Muscle of leg (tissue), 3 donors: ENCODE measurements at regions not wholly inside any gene's neighbourhood (a gene's known extent, or its start where the extent isn't known, plus 50 kb on each side); places are given as distances from the start of the nearest gene placed in this dataset.
A peak's percentile ranks its signal among the peaks of the same experiment; 100 is the strongest.
"Not testable (repeated sequence)": the region's sequence is repeated elsewhere in the genome, so short reads cannot be mapped to it uniquely, and the experiment has no call there.

Experiments
- DNase-seq: peaks from one replicate; pipeline ENCODE4 v3.0.0; 2013
- H3K27ac ChIP-seq: one replicate; pipeline ENCODE4 v1.5.1; 2013; ENCODE audit warnings: mild to moderate bottlenecking, low read length, control low read depth
- H3K27me3 ChIP-seq: one replicate; pipeline ENCODE4 v1.6.1; 2013; ENCODE audit warnings: low read length; ENCODE audit not compliant: control insufficient read depth, insufficient read depth
- H3K36me3 ChIP-seq: one replicate; pipeline ENCODE4 v1.6.1; 2013; ENCODE audit warnings: low read length; ENCODE audit not compliant: control insufficient read depth, insufficient read depth
- H3K4me1 ChIP-seq: one replicate; pipeline ENCODE4 v1.6.1; 2013; ENCODE audit warnings: low read length; ENCODE audit not compliant: control insufficient read depth, insufficient read depth
- H3K4me3 ChIP-seq: one replicate; pipeline ENCODE4 v1.5.1; 2013; ENCODE audit warnings: low read length, control low read depth
- H3K9me3 ChIP-seq: replicated peaks from 2 replicates; pipeline ENCODE4 v1.6.1; 2013; ENCODE audit warnings: low read depth, low read length; ENCODE audit not compliant: control insufficient read depth
- WGBS: methylation state at CpG from one replicate; pipeline ENCODE4 v1.1.5; 2013; ENCODE audit warnings: missing lambda C conversion rate; ENCODE audit not compliant: insufficient coverage; 5-methylcytosine and 5-hydroxymethylcytosine counted together

DNA sequence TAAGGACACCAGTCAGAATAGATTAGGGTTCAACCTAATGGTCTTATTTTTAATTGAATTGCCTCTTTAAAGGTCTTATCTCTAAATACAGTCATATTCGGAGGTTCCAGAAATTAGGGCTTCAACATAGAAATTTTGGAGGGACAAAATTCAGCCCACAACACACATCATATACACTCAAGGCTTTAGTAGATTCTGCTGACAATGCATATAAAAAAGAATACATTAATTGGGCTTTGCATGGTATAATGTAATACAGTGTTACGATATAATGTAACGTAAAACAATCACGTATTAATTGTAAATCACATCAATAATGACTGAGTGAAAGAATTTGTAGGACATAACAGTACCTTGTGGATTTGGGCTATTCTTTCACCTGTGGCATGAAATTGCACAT lies 787.8 kb downstream of the STIM2 start:
- Histone ChIP-seq H3K4me1 (no peaks in the 10 kb centered on the region), H3K9me3 (no peaks in the 10 kb centered on the region), H3K27ac (no peak overlapping the region), H3K27me3 (no peaks in the 10 kb centered on the region), H3K36me3 (no peaks in the 10 kb centered on the region), H3K4me3 (no peak overlapping the region)
- no CpG with 5 or more reads among the region's 4 CpGs for WGBS
- no peak for DNase-seq

DNA sequence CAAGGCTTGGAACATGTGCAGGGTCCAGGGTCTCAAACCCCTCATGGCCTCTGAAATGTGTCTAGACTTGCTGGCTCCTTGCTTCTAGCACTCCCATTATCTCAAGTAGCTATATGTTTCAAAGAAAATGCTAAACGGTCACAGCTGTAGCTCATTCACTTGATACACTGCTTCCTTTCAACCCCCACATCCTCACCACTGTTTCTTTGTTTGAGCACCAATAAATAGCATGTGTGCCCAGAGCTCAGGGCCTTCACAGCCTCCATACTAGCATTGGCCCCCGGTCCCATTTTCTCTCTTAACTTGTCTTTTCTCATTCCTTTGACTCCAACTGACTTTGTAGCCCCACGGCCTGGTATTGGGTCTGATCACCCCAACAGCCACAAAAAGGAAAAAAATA lies 801.8 kb downstream of the STIM2 start:
- Histone ChIP-seq H3K4me3 (no peak overlapping the region), H3K27me3 (no peaks in the 10 kb centered on the region), H3K27ac (no peak overlapping the region), H3K9me3 (no peaks in the 10 kb centered on the region), H3K4me1 (no peaks in the 10 kb centered on the region), H3K36me3 (no peaks in the 10 kb centered on the region)
- no peak for DNase-seq
- 0% methylated on average over 1 of the region's 3 CpGs for WGBS

- Histone ChIP-seq H3K27me3 (no peaks in the 10 kb centered on the region), H3K27ac (no peak overlapping the region), H3K36me3 (no peaks in the 10 kb centered on the region), H3K4me1 (no peaks in the 10 kb centered on the region), H3K9me3 (no peaks in the 10 kb centered on the region), H3K4me3 (no peak overlapping the region)
- DNase-seq, result peak; percentile 13
- no CpG with 5 or more reads among the region's 3 CpGs for WGBS
These were observed 806.3 kb downstream of the STIM2 start for GRCh38 chr4:27666943-27667342.

- no peaks in the 10 kb centered on the region for H3K27me3 ChIP-seq
- H3K27ac ChIP-seq, result no peak overlapping the region
- no peak overlapping the region for H3K4me3 ChIP-seq
- no peaks in the 10 kb centered on the region for H3K4me1 ChIP-seq
- DNase-seq, result no peak
- no peaks in the 10 kb centered on the region for H3K9me3 ChIP-seq
- WGBS, result no CpG with 5 or more reads among the region's 3 CpGs
- H3K36me3 ChIP-seq, result no peaks in the 10 kb centered on the region
These were observed 807.4 kb downstream of the STIM2 start for GRCh38 chr4:27668001-27668400.

GRCh38 chr4:27678027-27678426 lies 817.4 kb downstream of the STIM2 start:
- no peak overlapping the region for H3K4me3 ChIP-seq
- no peak overlapping the region for H3K27ac ChIP-seq
- no CpG with 5 or more reads among the region's 1 CpG for WGBS
- H3K27me3 ChIP-seq, result no peaks in the 10 kb centered on the region
- DNase-seq, result no peak
- H3K9me3 ChIP-seq, result no peaks in the 10 kb centered on the region
- H3K4me1 ChIP-seq, result no peaks in the 10 kb centered on the region
- no peaks in the 10 kb centered on the region for H3K36me3 ChIP-seq

DNA sequence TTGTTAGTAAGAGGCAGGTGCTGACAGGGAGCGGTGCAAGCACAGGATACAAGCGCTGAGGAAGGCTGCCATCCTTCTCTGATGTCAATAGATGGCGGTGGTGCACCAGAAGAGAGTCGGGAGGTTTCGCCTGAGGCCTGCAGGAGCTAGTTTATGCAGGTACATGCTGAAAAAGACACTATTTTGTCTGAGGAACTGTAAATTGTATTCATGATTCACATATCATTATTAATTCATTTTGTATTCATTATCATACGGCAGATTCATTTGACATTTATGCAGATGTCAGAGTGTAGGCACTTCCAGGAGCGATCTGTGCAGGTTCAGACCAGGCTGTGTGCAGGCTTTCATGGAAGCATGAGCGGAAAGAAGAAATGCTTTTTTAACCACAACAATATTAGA lies 824.0 kb downstream of the STIM2 start:
- DNase-seq, result peak; percentile 80
- Histone ChIP-seq H3K36me3 (no peaks in the 10 kb centered on the region), H3K4me1 (no peaks in the 10 kb centered on the region), H3K27me3 (no peaks in the 10 kb centered on the region), H3K27ac (no peak overlapping the region), H3K9me3 (no peaks in the 10 kb centered on the region), H3K4me3 (no peak overlapping the region)
- WGBS, result no CpG with 5 or more reads among the region's 8 CpGs

GRCh38 chr4:27685091-27685490 lies 824.5 kb downstream of the STIM2 start:
- no peaks in the 10 kb centered on the region for H3K9me3 ChIP-seq
- no peak for DNase-seq
- no peaks in the 10 kb centered on the region for H3K36me3 ChIP-seq
- H3K4me1 ChIP-seq, result no peaks in the 10 kb centered on the region
- H3K4me3 ChIP-seq, result no peak overlapping the region
- no peaks in the 10 kb centered on the region for H3K27me3 ChIP-seq
- no peak overlapping the region for H3K27ac ChIP-seq
- no CpG with 5 or more reads among the region's 1 CpG for WGBS

DNA sequence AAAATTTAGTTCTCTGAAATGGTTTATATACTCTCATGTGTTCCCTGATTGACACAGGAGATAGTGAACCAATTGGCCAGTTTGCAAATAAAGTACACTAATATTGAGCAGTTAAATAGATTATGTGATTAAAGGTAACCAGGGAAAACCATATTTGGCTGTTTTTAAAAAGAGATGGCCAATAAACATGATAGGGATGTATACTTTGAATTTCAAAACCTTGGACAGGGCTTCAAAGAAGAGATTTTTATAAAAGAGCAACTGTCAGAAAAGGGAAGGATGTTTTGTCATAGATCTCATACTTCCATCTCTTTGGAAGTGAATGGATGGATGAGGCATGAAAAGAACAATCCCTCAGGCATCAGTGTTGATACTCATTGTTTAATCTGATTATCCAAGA lies 825.3 kb downstream of the STIM2 start:
- no peak overlapping the region for H3K27ac ChIP-seq
- no peak for DNase-seq

GRCh38 chr4:27692158-27692557 lies 831.5 kb downstream of the STIM2 start:
- 27% methylated on average over 3 of the region's 6 CpGs for WGBS
- Histone ChIP-seq H3K9me3 (no peaks in the 10 kb centered on the region), H3K27ac (no peak overlapping the region), H3K36me3 (no peaks in the 10 kb centered on the region), H3K4me3 (no peak overlapping the region), H3K27me3 (no peaks in the 10 kb centered on the region), H3K4me1 (no peaks in the 10 kb centered on the region)
- no peak for DNase-seq

More for the DNA sequence above, 825.3 kb downstream of the STIM2 start:
- no peaks in the 10 kb centered on the region for H3K9me3 ChIP-seq
- no peaks in the 10 kb centered on the region for H3K4me1 ChIP-seq
- H3K4me3 ChIP-seq, result no peak overlapping the region
- no peaks in the 10 kb centered on the region for H3K27me3 ChIP-seq
- H3K36me3 ChIP-seq, result no peaks in the 10 kb centered on the region

- Histone ChIP-seq H3K9me3 (no peaks in the 10 kb centered on the region), H3K4me1 (no peaks in the 10 kb centered on the region), H3K36me3 (no peaks in the 10 kb centered on the region), H3K4me3 (no peak overlapping the region), H3K27me3 (no peaks in the 10 kb centered on the region), H3K27ac (no peak overlapping the region)
- DNase-seq, result no peak
- WGBS, result 92% methylated on average over 3 of the region's 6 CpGs
These were observed 832.4 kb downstream of the STIM2 start for GRCh38 chr4:27692868-27693634.

DNA sequence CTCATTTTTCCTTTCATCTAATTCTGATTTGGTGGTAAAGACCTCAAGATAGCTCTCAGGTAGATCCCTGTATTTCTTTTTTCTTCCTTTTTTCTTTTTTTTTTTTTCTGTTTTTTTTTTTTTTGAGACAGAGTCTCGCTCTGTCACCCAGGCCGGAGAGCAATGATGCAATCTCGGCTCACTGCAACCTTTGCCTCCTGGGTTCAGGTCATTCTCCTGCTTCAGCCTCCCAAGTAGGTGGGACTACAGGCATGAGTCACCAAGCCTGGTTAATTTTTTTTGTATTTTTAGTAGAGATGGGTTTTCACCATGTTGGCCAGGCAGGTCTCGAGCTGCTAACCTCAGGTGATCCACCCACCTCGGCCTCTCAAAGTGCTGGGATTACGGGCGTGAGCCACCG lies 835.6 kb downstream of the STIM2 start:
- WGBS, result 90% methylated on average over 2 of the region's 8 CpGs
- H3K4me3 ChIP-seq, H3K27ac ChIP-seq, H3K27me3 ChIP-seq, DNase-seq, H3K4me1 ChIP-seq, H3K36me3 ChIP-seq, H3K9me3 ChIP-seq: not testable (repeated sequence)
